ENCODE measurements at regions not wholly inside any gene's neighbourhood (a gene's known extent, or its start where the extent isn't known, plus 50 kb on each side); places are given as distances from the start of the nearest gene placed in this dataset.
"Not testable (repeated sequence)": the region's sequence is repeated elsewhere in the genome, so short reads cannot be mapped to it uniquely, and the experiment has no call there.

DNA sequence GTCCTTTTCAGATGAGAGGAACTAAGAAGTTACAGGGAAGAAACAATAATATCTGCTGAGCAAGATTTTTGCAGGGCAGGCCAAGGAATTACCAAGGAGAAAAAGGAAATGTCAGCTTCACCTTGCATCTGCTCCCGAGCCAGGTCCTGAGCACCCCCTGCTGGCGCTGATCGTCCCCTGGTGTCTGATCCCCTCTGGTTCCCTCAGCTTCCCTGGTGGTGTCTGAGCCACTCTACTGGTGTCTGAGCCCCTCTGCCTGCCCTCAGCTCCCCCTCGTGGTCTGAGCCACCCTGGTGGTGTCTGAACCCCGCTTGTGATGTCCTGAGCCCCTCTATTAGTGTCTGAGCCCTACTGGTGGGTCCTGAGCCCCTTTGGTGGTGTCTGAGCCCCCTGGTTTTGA lies 485.7 kb downstream of the GOLGA6L6 start:
- not testable (repeated sequence) for DNase-seq

GRCh38 chr15:20048189-20048588 lies 493.4 kb downstream of the GOLGA6L6 start:
- DNase-seq, result not testable (repeated sequence)

- DNase-seq, result not testable (repeated sequence)
Measured at GRCh38 chr15:20045165-20045564, 496.4 kb downstream of the GOLGA6L6 start.

GRCh38 chr15:20040691-20041090 lies 500.9 kb downstream of the GOLGA6L6 start:
- not testable (repeated sequence) for DNase-seq

- not testable (repeated sequence) for DNase-seq
Measured at GRCh38 chr15:20025040-20025439, 516.6 kb downstream of the GOLGA6L6 start.

DNA sequence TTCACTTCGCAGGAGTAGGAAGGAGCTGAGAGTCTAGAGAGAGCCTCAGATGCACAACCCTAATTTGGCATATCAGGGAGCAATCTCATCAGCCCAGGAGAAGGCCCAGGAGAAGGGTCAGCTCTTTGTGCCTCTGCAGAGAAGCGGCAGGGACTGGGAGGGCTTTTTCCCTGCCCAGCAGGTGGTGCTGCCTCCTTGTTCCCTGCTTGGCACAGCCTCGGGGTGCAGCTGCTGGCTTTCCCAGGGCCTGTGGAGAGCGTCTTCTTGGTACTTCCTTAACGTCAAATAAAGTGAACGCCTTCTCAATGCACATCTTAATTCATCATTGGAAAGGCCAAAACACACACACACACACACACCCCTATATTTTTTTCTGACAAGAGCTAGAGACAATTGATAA lies 519.3 kb downstream of the GOLGA6L6 start:
- DNase-seq, result not testable (repeated sequence)

GRCh38 chr15:20021351-20021750 lies 520.2 kb downstream of the GOLGA6L6 start:
- not testable (repeated sequence) for DNase-seq

GRCh38 chr15:20020588-20020987 lies 521.0 kb downstream of the GOLGA6L6 start:
- not testable (repeated sequence) for DNase-seq

GRCh38 chr15:20019758-20020157 lies 521.8 kb downstream of the GOLGA6L6 start:
- not testable (repeated sequence) for DNase-seq

- not testable (repeated sequence) for DNase-seq
Measured at GRCh38 chr15:20017581-20017980, 524.0 kb downstream of the GOLGA6L6 start.

GRCh38 chr15:20016941-20017340 lies 524.7 kb downstream of the GOLGA6L6 start:
- not testable (repeated sequence) for DNase-seq

- DNase-seq, result not testable (repeated sequence)
Measured at GRCh38 chr15:20012837-20013236, 528.8 kb downstream of the GOLGA6L6 start.

DNA sequence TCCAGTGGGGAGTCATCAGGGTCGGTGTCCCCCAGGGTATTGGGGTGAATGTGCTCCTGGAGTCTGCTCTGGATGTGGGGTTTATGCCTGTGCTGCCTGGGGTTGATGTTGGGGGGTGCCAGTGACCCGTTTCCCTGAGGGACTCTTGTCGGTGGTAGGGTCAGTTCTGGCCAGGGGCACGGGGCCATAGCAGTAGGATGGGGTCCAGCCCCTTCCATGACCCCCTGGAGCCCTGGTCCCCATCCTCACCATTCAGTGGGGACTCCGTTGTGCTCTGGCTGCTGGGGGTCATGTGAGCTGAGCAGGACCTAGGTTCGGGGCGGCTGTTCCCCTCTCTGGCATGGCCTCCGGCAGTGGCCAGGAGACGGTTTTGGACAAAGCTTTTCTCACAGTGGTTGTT lies 530.8 kb downstream of the GOLGA6L6 start:
- DNase-seq, result not testable (repeated sequence)

DNA sequence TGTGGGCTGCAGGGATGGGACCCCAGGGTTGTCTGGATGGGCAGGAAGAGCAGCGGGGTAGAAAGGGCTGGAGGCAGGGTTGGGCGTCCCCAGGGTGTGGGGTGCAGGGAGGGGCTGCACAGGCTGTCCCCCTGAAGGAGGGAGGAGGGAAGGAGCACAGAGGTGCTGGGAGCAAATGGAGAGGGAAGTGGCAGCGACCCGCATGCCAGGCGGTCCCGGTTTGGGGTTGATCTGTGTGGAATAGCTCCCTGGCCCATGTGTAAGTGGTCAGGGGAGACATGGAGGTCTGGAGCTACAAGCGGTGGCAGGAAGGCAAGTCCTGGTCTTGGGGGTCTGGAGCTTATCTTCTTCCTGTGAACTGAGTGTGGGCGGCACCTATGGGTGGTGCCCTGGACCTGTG lies 532.0 kb downstream of the GOLGA6L6 start:
- DNase-seq, result not testable (repeated sequence)

DNA sequence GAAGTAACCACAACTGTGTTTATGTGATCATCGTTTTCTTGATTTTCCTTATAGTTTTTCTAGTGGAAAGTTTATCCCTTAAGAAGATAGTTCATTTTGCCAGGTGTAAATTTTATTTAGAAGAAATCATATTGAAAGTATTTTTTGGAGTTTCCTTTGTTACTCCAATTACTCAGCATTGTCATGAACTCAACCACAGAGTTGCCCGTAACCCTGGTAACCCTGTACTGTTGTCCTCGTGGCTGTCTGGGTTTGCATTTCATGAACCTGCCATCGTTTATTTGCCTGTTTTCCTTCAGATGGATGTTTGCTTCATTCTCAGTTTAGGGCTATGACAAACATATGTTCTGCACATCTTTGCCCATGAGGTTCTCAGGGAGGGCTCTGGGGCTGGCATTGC lies 534.3 kb downstream of the GOLGA6L6 start:
- DNase-seq, result not testable (repeated sequence)

GRCh38 chr15:20003471-20003870 lies 538.1 kb downstream of the GOLGA6L6 start:
- not testable (repeated sequence) for DNase-seq

GRCh38 chr15:20002560-20002959 lies 539.0 kb downstream of the GOLGA6L6 start:
- DNase-seq, result not testable (repeated sequence)

- DNase-seq, result not testable (repeated sequence)
Measured at GRCh38 chr15:19996574-19997194, 544.9 kb downstream of the GOLGA6L6 start.

- DNase-seq, result not testable (repeated sequence)
Measured at GRCh38 chr15:19995296-19995695, 546.3 kb downstream of the GOLGA6L6 start.

GRCh38 chr15:19992428-19992827 lies 549.2 kb downstream of the GOLGA6L6 start:
- no peak for DNase-seq

- no peak for DNase-seq
Measured at GRCh38 chr15:19988094-19988660, 553.4 kb downstream of the GOLGA6L6 start.

DNA sequence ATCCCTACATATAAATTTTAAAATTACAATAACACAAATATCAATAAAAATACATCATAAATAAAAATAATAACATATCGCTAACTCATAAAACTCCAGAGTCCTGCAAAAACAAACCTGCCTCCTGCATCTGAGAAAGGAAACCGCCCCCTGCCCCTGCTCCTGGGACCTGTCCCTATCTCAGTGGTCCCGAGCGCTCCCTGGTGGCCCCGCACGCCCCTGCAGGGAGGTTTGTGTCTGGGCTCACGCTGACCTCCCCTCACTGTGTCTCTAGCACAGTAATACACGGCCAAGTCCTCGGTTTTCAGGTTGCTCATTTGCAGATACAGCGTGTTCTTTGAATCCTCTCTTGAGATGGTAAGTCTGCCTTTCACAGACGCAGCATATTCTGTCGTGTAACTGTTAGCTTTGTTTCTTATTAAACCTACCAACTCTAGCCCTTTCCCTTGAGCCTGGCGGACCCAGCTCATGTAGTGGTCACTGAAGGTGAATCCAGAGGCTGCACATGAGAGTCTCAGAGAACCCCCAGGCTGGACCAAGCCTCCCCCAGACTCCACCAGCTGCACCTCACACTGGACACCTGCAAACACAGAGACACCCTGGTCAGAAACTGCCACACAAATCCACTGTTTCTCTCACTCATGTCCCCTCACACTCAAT lies 554.1 kb downstream of the GOLGA6L6 start:
- DNase-seq, result peak; percentile 5

- peak; percentile 26 for DNase-seq
Measured at GRCh38 chr15:19984101-19984500, 557.5 kb downstream of the GOLGA6L6 start.

- DNase-seq, result no peak
Measured at GRCh38 chr15:19974998-19975397, 566.6 kb downstream of the GOLGA6L6 start.
